ENCODE measurements at regions not wholly inside any gene's neighbourhood (a gene's known extent, or its start where the extent isn't known, plus 50 kb on each side); places are given as distances from the start of the nearest gene placed in this dataset.

GRCh38 chr3:118744186-118744585, 290.5 kb downstream of the IGSF11 start:
- H3K4me3 ChIP-seq = no peak overlapping the region
- H3K9me3 ChIP-seq = peaks cover 0 to 6% of the 10 kb centered on the region in 2 donors
- no peaks in the 10 kb centered on the region for H3K27me3 ChIP-seq
- no peaks in the 10 kb centered on the region for H3K4me1 ChIP-seq
- no peak for TF ChIP-seq POLR2AphosphoS5 (IDR thresholded peaks at IDR 0.05)
- no peak for TF ChIP-seq POLR2A (IDR thresholded peaks at IDR 0.05)
- no peak for TF ChIP-seq CTCF (IDR thresholded peaks at IDR 0.05)
- TF ChIP-seq EP300 (IDR thresholded peaks at IDR 0.05; ENCODE audit: low read depth) = no peak
- H3K27ac ChIP-seq = no peak overlapping the region
- intact Hi-C loops (cut with DNase I; ENCODE audit: low total_unique reads) = no loop called here
- in situ Hi-C loops (cut with MboI; ENCODE audit: low pct_ligation_motif_present in 1 of 4, low pct_unique_long_range_greater_than_20kb in 1 of 4, low sequenced_read_pairs in 3 of 4) = no loop called here
- 68% methylated on average over 2 of the region's 2 CpGs; no CpG with 5 or more reads in 1 of the 2 donors for WGBS, 2 donors (ENCODE audit: low coverage in 1 of 2)
- H3K36me3 ChIP-seq = no peaks in the 10 kb centered on the region
- no peak for DNase-seq

- no peaks in the 10 kb centered on the region for H3K9me3 ChIP-seq
- H3K4me1 ChIP-seq = no peaks in the 10 kb centered on the region
- intact Hi-C loops (cut with DNase I; ENCODE audit: low total_unique reads) = no loop called here
- no peaks in the 10 kb centered on the region for H3K27me3 ChIP-seq
- H3K27ac ChIP-seq = no peak overlapping the region
- DNase-seq = no peak
- WGBS, 2 donors (ENCODE audit: low coverage in 1 of 2) = 74 to 83% methylated on average over 7 of the region's 7 CpGs
- no peak for TF ChIP-seq EP300 (IDR thresholded peaks at IDR 0.05; ENCODE audit: low read depth)
- no peak for TF ChIP-seq CTCF (IDR thresholded peaks at IDR 0.05)
- no peak for TF ChIP-seq POLR2AphosphoS5 (IDR thresholded peaks at IDR 0.05)
- no peak for TF ChIP-seq POLR2A (IDR thresholded peaks at IDR 0.05)
- in situ Hi-C loops (cut with MboI; ENCODE audit: low pct_ligation_motif_present in 1 of 4, low pct_unique_long_range_greater_than_20kb in 1 of 4, low sequenced_read_pairs in 3 of 4) = no loop called here
- H3K36me3 ChIP-seq = no peaks in the 10 kb centered on the region
- no peak overlapping the region for H3K4me3 ChIP-seq
These were observed 280.0 kb downstream of the IGSF11 start for GRCh38 chr3:118754406-118755252.

GRCh38 chr3:118755253-118755801, 279.3 kb downstream of the IGSF11 start:
- Histone ChIP-seq H3K27ac (no peak overlapping the region), H3K9me3 (no peaks in the 10 kb centered on the region), H3K4me3 (no peak overlapping the region), H3K27me3 (no peaks in the 10 kb centered on the region), H3K36me3 (no peaks in the 10 kb centered on the region), H3K4me1 (no peaks in the 10 kb centered on the region)
- no peak for TF ChIP-seq CTCF (IDR thresholded peaks at IDR 0.05)
- no peak for TF ChIP-seq EP300 (IDR thresholded peaks at IDR 0.05; ENCODE audit: low read depth)
- no peak for TF ChIP-seq POLR2A (IDR thresholded peaks at IDR 0.05)
- TF ChIP-seq POLR2AphosphoS5 (IDR thresholded peaks at IDR 0.05) = no peak
- no peak for DNase-seq
- WGBS, 2 donors (ENCODE audit: low coverage in 1 of 2) = 48 to 55% methylated on average over 2 to 3 of the region's 3 CpGs
- intact Hi-C loops (cut with DNase I; ENCODE audit: low total_unique reads) = no loop called here
- in situ Hi-C loops (cut with MboI; ENCODE audit: low pct_ligation_motif_present in 1 of 4, low pct_unique_long_range_greater_than_20kb in 1 of 4, low sequenced_read_pairs in 3 of 4) = no loop called here

GRCh38 chr3:118760585-118761290, 273.9 kb downstream of the IGSF11 start:
- H3K4me3 ChIP-seq = no peak overlapping the region
- intact Hi-C loops (cut with DNase I; ENCODE audit: low total_unique reads) = no loop called here
- no peaks in the 10 kb centered on the region for H3K36me3 ChIP-seq
- H3K27me3 ChIP-seq = no peaks in the 10 kb centered on the region
- in situ Hi-C loops (cut with MboI; ENCODE audit: low pct_ligation_motif_present in 1 of 4, low pct_unique_long_range_greater_than_20kb in 1 of 4, low sequenced_read_pairs in 3 of 4) = no loop called here
- TF ChIP-seq POLR2AphosphoS5 (IDR thresholded peaks at IDR 0.05) = no peak
- H3K9me3 ChIP-seq = no peaks in the 10 kb centered on the region
- 49 to 61% methylated on average over 4 to 5 of the region's 5 CpGs for WGBS, 2 donors (ENCODE audit: low coverage in 1 of 2)
- no peaks in the 10 kb centered on the region for H3K4me1 ChIP-seq
- H3K27ac ChIP-seq = no peak overlapping the region
- DNase-seq = no peak

Measured in transverse colon (tissue), 4 donors.